Stomach (tissue), 8 donors: ENCODE measurements at regions not wholly inside any gene's neighbourhood (a gene's known extent, or its start where the extent isn't known, plus 50 kb on each side); places are given as distances from the start of the nearest gene placed in this dataset.

Source experiments
- DNase-seq, 2 donors: peaks; one replicate each; pipeline versions ENCODE4 v3.0.0 to v3.0.0-alpha.2; 2013 to 2019
- H3K27ac ChIP-seq, 5 donors: fragments of 200-600 bp in 4 of 5; sonication (generic) in 4 of 5; one replicate each; pipeline ENCODE4 v1.5.1; 2013 to 2019; ENCODE audit warnings: mild to moderate bottlenecking in 1 of 5, moderate library complexity in 1 of 5
- H3K27me3 ChIP-seq, 3 donors: fragments of 200-600 bp; sonication (generic); one replicate each; pipeline ENCODE4 v1.5.1; 2017 to 2019; ENCODE audit warnings: mixed run types in 1 of 3
- H3K36me3 ChIP-seq, 4 donors: fragments of 200-600 bp; sonication (generic); 1 replicate in 3 of 4; 2 replicates in 1 of 4; pipeline ENCODE4 v1.5.1; 2016 to 2019
- H3K4me1 ChIP-seq, 4 donors: fragments of 200-600 bp; sonication (generic); one replicate each; pipeline ENCODE4 v1.5.1; 2016 to 2019
- H3K4me3 ChIP-seq, 4 donors: fragments of 200-600 bp; sonication (generic) in 3 of 4; one replicate each; pipeline ENCODE4 v1.5.1; 2016 to 2019; ENCODE audit warnings: mild to moderate bottlenecking in 1 of 4
- H3K9me3 ChIP-seq, 4 donors: fragments of 200-600 bp; sonication (generic); one replicate each; pipeline ENCODE4 v1.5.1; 2016 to 2019
- CTCF ChIP-seq, 7 experiments: fragments of 450-650 bp in 4 of 7; fragments of 200-600 bp in 3 of 7; sonication (generic) in 3 of 7; IDR thresholded peaks; one replicate each; pipeline ENCODE4 v1.5.1; 2016 to 2019; ENCODE audit warnings: antibody characterized with exemption in 7 of 7, control low read depth in 2 of 7, mild to moderate bottlenecking in 1 of 7
- EP300 ChIP-seq: sonication (generic); formaldehyde crosslinking; IDR thresholded peaks from one replicate; pipeline ENCODE4 v1.6.1; 2017; ENCODE audit warnings: antibody characterized with exemption
- POLR2A ChIP-seq, 4 donors: fragments of 450-650 bp; IDR thresholded peaks; one replicate each; pipeline ENCODE4 v1.6.1; 2016; ENCODE audit warnings: antibody characterized with exemption in 4 of 4, control low read depth in 2 of 4, mild to moderate bottlenecking in 1 of 4, moderate library complexity in 1 of 4
- POLR2AphosphoS5 ChIP-seq, 3 donors: sonication (generic); formaldehyde crosslinking; IDR thresholded peaks; one replicate each; pipeline ENCODE4 v1.6.1; 2016; ENCODE audit warnings: antibody characterized with exemption in 3 of 3
- WGBS, 5 donors: extraction: QIAGEN DNeasy Blood & Tissue Kit in 3 of 5; methylation state at CpG; one replicate each; pipeline versions ENCODE4 v1.1.5 to v1.1.7; 2013 to 2018; 5-methylcytosine and 5-hydroxymethylcytosine counted together
- intact Hi-C: fragments of 100-400 bp; cut with DNase I; formaldehyde crosslinking; loops from one replicate; pipeline ENCODE4 v1.15.1; 2023; ENCODE audit warnings: low total_unique reads
- donor health status: healthy with polysubstance abuse.
- donor health status: Bipolar disorder and iron deficiency.
- donor health status: healthy.

GRCh38 chr14:84767434-84767833 lies 762.5 kb upstream of the FLRT2 start:
- no peak overlapping the region for H3K4me3 ChIP-seq
- WGBS, 5 donors, result 87 to 94% (median 90%) methylated on average over 5 of the region's 5 CpGs
- H3K36me3 ChIP-seq, result no peaks in the 10 kb centered on the region
- no peak overlapping the region for H3K27ac ChIP-seq
- H3K9me3 ChIP-seq, result peaks cover 0 to 25% (median 3%) of the 10 kb centered on the region in 4 donors
- no peaks in the 10 kb centered on the region for H3K4me1 ChIP-seq
- no peaks in the 10 kb centered on the region for H3K27me3 ChIP-seq
- no peak for DNase-seq
- intact Hi-C loops, result no loop called here
- TF ChIP-seq POLR2A (IDR thresholded peaks at IDR 0.05) (no peak), CTCF (IDR thresholded peaks at IDR 0.05) (no peak), POLR2AphosphoS5 (IDR thresholded peaks at IDR 0.05) (no peak), EP300 (no peak)

GRCh38 chr14:84770030-84770429 lies 759.9 kb upstream of the FLRT2 start:
- no peaks in the 10 kb centered on the region for H3K36me3 ChIP-seq

GRCh38 chr14:84777356-84777755 lies 752.6 kb upstream of the FLRT2 start:
- TF ChIP-seq POLR2AphosphoS5 (IDR thresholded peaks at IDR 0.05) (no peak), EP300 (no peak), POLR2A (IDR thresholded peaks at IDR 0.05) (no peak), CTCF (IDR thresholded peaks at IDR 0.05) (no peak)
- no peaks in the 10 kb centered on the region for H3K4me1 ChIP-seq
- H3K4me3 ChIP-seq, result no peak overlapping the region
- intact Hi-C loops, result no loop called here
- DNase-seq, result no peak
- H3K27me3 ChIP-seq, result no peaks in the 10 kb centered on the region
- peaks cover 0 to 3% (median 0%) of the 10 kb centered on the region in 4 donors for H3K9me3 ChIP-seq
- H3K36me3 ChIP-seq, result no peaks in the 10 kb centered on the region
- 49 to 89% (median 79%) methylated on average over 2 of the region's 2 CpGs for WGBS, 5 donors
- H3K27ac ChIP-seq, result no peak overlapping the region

More at GRCh38 chr14:84770030-84770429, 759.9 kb upstream of the FLRT2 start:
- H3K27me3 ChIP-seq, result no peaks in the 10 kb centered on the region
- WGBS, 5 donors, result 82 to 95% (median 85%) methylated on average over 1 of the region's 1 CpG
- no peak overlapping the region for H3K27ac ChIP-seq
- intact Hi-C loops, result no loop called here
- no peak for TF ChIP-seq EP300
- no peak for TF ChIP-seq POLR2A (IDR thresholded peaks at IDR 0.05)
- TF ChIP-seq POLR2AphosphoS5 (IDR thresholded peaks at IDR 0.05), result no peak
- no peak for TF ChIP-seq CTCF (IDR thresholded peaks at IDR 0.05)
- peaks cover 0 to 10% (median 2%) of the 10 kb centered on the region in 4 donors for H3K9me3 ChIP-seq
- H3K4me3 ChIP-seq, result no peak overlapping the region
- no peak for DNase-seq
- H3K4me1 ChIP-seq, result no peaks in the 10 kb centered on the region

DNA sequence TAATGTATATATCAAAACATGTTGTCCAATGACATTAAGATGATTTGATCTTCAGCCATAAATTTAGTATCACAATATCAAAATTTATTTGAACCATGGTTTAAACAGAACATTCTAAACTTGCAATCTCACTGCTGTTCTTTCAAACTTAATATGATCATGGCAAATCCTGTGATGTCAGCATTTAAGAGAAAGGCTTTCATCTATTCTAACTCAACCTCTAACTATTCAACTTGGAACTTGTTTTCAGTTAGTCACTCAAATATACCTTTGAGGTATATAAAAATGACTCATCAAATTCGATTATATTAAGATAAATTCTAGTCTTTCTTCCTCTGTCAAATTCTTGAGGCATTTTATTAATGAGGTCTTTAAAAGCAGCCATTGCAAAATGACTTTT lies 747.0 kb upstream of the FLRT2 start:
- no peak for TF ChIP-seq EP300
- TF ChIP-seq CTCF (IDR thresholded peaks at IDR 0.05), result no peak
- TF ChIP-seq POLR2AphosphoS5 (IDR thresholded peaks at IDR 0.05), result no peak
- no peak for TF ChIP-seq POLR2A (IDR thresholded peaks at IDR 0.05)
- H3K27me3 ChIP-seq, result no peaks in the 10 kb centered on the region
- H3K4me3 ChIP-seq, result no peak overlapping the region
- H3K4me1 ChIP-seq, result no peaks in the 10 kb centered on the region
- H3K27ac ChIP-seq, result no peak overlapping the region
- no peaks in the 10 kb centered on the region for H3K36me3 ChIP-seq
- H3K9me3 ChIP-seq, result no peaks in the 10 kb centered on the region
- intact Hi-C loops, result no loop called here
- no peak for DNase-seq
- 46 to 79% (median 61%) methylated on average over 1 of the region's 1 CpG for WGBS, 5 donors
